Stimulated activated CD8-positive, alpha-beta memory T cell treated with anti-CD3 and anti-CD28 coated beads, Interleukin-15, amount 100 ng/mL, for 4 hours (primary cell): ENCODE measurements at regions not wholly inside any gene's neighbourhood (a gene's known extent, or its start where the extent isn't known, plus 50 kb on each side); places are given as distances from the start of the nearest gene placed in this dataset.

Experiments used
- DNase-seq, 2 donors: peaks; one replicate each; pipeline ENCODE4 v3.0.0-alpha.2; 2020; ENCODE audit warnings: low read depth in 2 of 2

DNA sequence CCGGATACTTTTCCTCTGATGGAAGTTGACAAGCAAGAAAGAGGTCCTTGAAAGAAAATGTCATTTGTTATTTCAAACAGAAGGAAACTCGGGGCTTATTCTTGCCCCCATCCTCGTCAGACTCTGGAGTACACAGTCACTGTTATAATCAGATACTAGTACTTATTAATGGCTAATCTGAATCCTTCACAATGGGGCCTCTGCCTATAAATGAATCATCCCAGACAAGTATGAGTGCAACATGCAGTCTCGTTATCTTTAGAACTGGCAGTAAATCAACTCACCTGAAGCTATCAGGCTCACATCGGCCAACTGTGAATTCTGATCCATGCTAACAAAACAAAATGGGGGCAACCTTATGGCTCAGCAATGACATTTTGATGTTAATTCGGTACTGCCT is 216.7 kb downstream of the GRIN2B start:
- no peak for DNase-seq

- no peak for DNase-seq
Observed at GRCh38 chr12:13749389-13749788, 232.0 kb downstream of the GRIN2B start.

- no peak for DNase-seq
Observed at GRCh38 chr12:13745111-13745860, 236.1 kb downstream of the GRIN2B start.

- no peak for DNase-seq
Observed at GRCh38 chr12:13744561-13744960, 236.8 kb downstream of the GRIN2B start.

DNA sequence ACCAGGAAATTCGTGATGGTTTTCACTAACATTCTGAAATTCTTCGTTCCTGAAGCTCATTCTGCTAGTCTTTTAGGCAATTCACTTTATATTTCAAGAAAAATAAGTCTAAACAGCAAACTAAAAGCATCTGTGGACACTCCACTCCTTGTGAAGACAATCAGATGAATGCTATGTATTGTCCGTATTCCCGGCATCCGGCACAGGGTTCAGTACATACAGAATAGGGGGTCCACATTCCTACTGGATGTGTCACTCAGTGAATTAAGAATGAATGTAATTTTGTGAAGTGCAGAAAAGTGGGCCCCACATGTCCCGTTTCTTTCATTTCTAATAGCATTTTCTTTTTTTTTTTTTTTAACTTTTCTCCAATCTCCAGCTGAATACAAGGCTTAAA is 241.3 kb downstream of the GRIN2B start:
- DNase-seq: no peak

DNA sequence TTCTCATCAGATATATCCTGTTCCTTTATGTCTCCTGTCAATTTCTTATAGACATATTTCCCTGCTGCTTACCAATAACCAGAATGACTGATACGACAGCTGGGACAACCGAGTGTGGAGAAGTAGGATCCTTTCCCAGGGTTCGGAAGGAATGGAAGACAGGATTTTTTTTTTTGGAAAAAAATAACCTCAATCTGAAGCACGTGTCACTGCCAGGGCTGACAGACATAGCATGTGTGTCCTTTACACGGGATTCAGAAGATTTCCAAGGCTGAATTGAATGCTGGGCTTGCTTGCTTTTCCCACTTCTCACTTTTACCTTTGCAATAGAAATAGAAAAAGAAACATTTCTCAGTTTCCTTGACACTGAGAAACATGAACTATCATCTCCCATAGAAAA is 245.7 kb downstream of the GRIN2B start:
- DNase-seq: no peak

GRCh38 chr12:13734584-13735152 is 246.7 kb downstream of the GRIN2B start:
- no peak for DNase-seq

- DNase-seq: no peak
Observed at GRCh38 chr12:13727707-13728195, 253.7 kb downstream of the GRIN2B start.

DNA sequence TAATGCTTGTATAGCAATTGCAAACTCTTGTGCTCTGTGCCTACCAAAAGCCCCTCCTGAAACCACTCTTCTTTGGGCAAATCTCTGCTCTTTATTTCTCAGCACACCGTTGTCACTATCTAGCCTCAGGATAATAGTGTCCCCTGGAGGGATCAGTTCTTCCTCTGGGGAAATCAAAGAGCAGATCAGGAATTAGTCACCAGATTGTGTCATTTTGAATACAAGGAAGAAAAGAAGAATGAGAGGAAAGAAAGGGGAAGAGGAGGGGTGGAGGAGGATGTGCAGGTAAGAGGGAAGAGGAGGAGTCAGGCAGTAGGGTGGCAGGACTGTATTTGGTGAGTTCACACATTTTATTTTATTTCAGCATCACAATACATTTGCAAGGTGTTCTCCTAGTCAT is 256.4 kb downstream of the GRIN2B start:
- no peak for DNase-seq

DNA sequence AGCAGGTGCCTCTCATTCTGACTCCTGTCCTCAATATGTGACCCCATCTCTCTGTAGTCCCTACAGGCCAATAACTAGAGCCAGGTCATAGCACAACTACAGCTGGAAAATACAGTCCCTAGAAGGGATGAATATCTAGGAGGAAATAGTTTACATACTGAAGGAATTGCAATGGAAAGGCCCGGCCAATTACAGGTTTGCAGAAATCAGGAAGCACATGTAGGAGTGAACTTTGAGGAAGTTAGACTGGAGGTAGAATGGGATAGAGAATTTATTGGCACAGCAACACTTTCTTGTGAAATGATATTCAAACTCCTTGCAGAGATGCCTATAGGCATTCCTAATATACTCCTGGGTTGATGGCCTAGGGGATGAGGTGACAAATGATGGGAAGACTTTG is 257.3 kb downstream of the GRIN2B start:
- no peak for DNase-seq

DNA sequence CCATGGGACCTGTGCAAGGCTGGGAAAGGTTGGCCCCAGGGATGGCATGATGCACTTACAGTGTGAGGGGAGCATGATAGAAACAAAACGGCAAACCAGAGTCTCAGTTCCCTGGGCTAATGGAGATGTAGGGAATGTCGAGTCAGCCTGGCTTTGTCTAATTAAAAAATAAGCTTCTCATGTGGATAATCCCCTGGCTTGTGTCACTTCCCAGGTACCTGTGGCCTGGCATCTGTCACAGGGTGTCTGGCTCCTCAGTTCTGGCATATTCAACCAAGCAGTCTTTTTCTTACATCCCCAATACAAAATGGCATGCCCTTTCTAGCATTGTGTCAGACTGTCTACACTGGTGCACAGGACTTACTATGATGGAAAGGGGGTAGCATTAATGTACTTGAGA is 261.4 kb downstream of the GRIN2B start:
- no peak for DNase-seq

GRCh38 chr12:13718271-13718670 is 263.1 kb downstream of the GRIN2B start:
- DNase-seq: no peak

- DNase-seq: no peak
Observed at GRCh38 chr12:13716119-13716518, 265.3 kb downstream of the GRIN2B start.

DNA sequence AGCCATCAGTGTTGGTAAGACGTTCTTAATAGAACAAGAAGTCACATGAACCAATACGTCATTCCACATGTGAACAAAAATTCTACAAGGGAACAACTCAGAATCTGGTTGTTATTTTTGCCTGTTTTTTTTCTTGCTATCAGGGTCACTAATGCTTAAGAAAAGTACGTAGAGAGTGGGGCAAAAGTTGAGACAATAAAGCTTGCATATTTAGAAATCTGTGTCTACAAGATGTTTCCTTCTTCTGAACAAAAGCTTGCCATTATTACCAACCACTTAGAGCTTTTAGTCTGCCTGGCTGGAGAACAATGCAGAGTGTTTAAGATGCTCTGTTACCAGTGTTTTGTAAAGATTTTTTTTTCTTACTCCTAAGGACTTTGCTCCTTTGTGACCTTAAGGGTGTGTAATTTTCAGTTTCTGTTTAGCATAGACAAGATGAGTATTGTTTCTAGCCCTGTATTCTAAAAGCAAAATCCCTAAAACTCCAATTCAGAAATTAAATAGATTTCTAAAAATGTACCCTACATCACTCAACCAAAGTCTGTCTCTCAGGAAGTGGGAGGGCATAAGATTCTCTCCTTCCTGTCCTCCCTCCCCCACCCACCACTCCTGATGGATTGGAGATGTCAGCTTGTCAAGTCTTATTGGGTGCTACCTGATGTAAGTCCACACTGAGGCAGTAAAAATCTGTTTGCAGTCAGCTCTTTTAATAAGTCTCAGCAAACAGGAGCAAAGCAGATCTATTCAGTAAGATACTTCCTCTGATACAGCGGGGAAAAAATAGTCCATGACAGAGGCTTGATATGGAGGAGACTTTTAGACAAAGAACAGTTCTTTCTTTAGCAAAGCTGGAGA is 267.6 kb downstream of the GRIN2B start:
- no peak for DNase-seq

GRCh38 chr12:13707829-13708228 is 273.6 kb downstream of the GRIN2B start:
- no peak for DNase-seq

DNA sequence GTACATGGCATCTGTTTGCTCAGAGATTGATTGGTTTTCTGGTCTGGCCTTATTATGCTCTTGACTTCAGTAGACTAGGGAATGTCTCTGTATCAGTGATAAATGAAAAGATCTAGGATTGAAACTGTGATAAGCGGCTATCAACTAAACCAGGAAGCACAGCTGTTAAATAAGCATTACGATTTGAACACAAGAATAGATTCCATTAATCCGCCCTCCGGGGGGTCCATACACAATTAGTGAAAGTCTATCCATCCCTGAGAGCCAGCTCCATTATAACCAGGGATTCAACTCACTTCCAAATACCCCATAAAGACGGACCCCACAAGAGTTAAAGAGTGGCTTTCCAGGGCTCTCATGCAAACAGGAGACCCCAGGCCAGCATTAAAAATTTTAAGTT is 279.0 kb downstream of the GRIN2B start:
- DNase-seq: no peak

GRCh38 chr12:13701502-13701901 is 279.9 kb downstream of the GRIN2B start:
- DNase-seq: no peak

DNA sequence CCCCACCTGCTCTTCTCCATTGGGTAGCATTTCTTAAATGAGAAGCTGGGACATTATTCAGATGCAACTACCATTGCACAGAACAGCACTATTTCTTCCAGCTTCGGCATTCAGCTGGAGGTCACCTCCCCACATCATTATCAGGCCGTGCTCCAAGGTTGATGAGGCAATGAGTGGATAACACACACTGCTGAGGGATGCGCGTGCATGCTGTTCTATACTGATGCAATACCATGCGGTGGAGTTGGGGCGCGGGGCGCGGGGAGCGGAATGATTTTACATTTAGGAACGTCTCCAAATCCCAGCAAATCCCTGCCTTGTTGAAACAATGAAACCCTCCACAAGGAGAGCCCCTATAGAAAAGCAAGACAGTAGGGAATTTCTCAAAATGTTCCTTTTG is 283.4 kb downstream of the GRIN2B start:
- no peak for DNase-seq

DNA sequence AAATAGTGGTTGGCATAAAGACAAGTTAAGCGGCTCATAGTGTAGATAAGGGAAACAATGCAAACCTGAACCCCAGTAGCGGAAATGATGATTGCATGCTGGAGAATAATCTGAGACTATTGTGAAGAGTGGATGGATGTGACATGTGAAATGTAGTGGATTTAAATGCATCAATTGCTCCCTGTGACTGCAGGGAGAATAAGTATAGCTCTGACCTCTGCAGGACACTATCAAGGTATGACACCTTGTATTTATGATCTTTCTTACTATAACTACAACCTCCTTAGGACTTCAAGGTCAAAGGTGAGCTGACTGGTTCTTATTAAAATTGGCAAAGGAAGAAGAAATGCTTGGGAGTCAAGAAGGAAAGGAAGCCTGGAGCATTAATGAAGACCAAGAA is 285.6 kb downstream of the GRIN2B start:
- DNase-seq: no peak

GRCh38 chr12:13692332-13692731 is 289.1 kb downstream of the GRIN2B start:
- DNase-seq: no peak

DNA sequence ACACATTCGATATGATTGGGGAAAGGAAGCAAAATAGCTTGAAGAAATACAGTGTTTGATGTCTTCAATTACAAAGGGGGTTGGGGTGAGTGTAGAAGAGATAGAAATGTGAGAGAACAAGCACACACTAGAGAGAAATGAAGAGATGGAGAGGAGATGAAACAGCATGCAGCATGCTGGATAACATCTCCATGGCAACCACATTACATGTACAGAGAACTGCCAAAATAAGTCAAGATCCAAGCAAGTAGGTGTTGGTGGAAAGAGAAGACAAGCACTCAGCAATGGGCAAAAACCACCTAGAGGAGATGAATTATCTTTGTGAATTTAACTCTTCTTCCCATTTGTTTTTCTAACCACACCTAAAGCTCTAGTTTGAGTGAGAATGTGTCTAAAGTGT is 289.8 kb downstream of the GRIN2B start:
- DNase-seq: no peak

- no peak for DNase-seq
Observed at GRCh38 chr12:13687633-13688032, 293.8 kb downstream of the GRIN2B start.

- DNase-seq: no peak
Observed at GRCh38 chr12:13686260-13686659, 295.1 kb downstream of the GRIN2B start.
